H9 (cell line): ENCODE measurements at regions not wholly inside any gene's neighbourhood (a gene's known extent, or its start where the extent isn't known, plus 50 kb on each side); places are given as distances from the start of the nearest gene placed in this dataset.

Source experiments
- DNase-seq: peaks from one replicate; pipeline ENCODE4 v3.0.0-alpha.2; 2017
- H2AFZ ChIP-seq: one replicate; pipeline ENCODE4 v1.6.1; 2013; ENCODE audit warnings: mild to moderate bottlenecking, low read length, control low read depth, moderate library complexity
- H2AK5ac ChIP-seq: 2 replicates; pipeline ENCODE4 v1.6.1; 2013; ENCODE audit warnings: low read length, control low read depth, mixed read lengths; ENCODE audit not compliant: insufficient read length
- H2BK120ac ChIP-seq: one replicate; pipeline ENCODE4 v1.6.1; 2013; ENCODE audit warnings: low read depth, mild to moderate bottlenecking, low read length, control low read depth, inconsistent platforms; ENCODE audit not compliant: poor library complexity, severe bottlenecking
- H2BK12ac ChIP-seq: 2 replicates; pipeline ENCODE4 v1.6.1; 2013; ENCODE audit warnings: low read length, control low read depth, mixed read lengths, low read depth; ENCODE audit not compliant: insufficient read length
- H2BK15ac ChIP-seq: 2 replicates; pipeline ENCODE4 v1.6.1; 2013; ENCODE audit warnings: low read depth, low read length, control low read depth
- H2BK20ac ChIP-seq: one replicate; pipeline ENCODE4 v1.6.1; 2013; ENCODE audit warnings: low read depth, mild to moderate bottlenecking, low read length, control low read depth, inconsistent platforms; ENCODE audit not compliant: poor library complexity, severe bottlenecking
- H2BK5ac ChIP-seq: 2 replicates; pipeline ENCODE4 v1.6.1; 2013; ENCODE audit warnings: low read length, control low read depth, mixed read lengths; ENCODE audit not compliant: insufficient read length
- H3K14ac ChIP-seq: 2 replicates; pipeline ENCODE4 v1.6.1; 2013; ENCODE audit warnings: low read length, control low read depth; ENCODE audit not compliant: insufficient read depth
- H3K18ac ChIP-seq: 2 replicates; pipeline ENCODE4 v1.6.1; 2013; ENCODE audit warnings: low read depth, mild to moderate bottlenecking, mixed read lengths, low read length, control low read depth; ENCODE audit not compliant: insufficient read length
- H3K23ac ChIP-seq: 2 replicates; pipeline ENCODE4 v1.6.1; 2013; ENCODE audit warnings: low read length, control low read depth, mixed read lengths, low read depth; ENCODE audit not compliant: insufficient read length
- H3K23me2 ChIP-seq: 2 replicates; pipeline ENCODE4 v1.6.1; 2013; ENCODE audit warnings: low read depth, mild to moderate bottlenecking, mixed read lengths, low read length, control low read depth; ENCODE audit not compliant: insufficient read length, poor library complexity, severe bottlenecking
- H3K27ac ChIP-seq: 2 replicates; pipeline ENCODE4 v1.5.1; 2013; ENCODE audit warnings: low read length, control low read depth, mixed read lengths, low read depth; ENCODE audit not compliant: insufficient read length
- H3K27me3 ChIP-seq: 2 replicates; pipeline ENCODE4 v1.6.1; 2013; ENCODE audit warnings: low read length, control low read depth, inconsistent platforms; ENCODE audit not compliant: insufficient read depth
- H3K4ac ChIP-seq: 2 replicates; pipeline ENCODE4 v1.6.1; 2013; ENCODE audit warnings: low read depth, mild to moderate bottlenecking, control low read depth, inconsistent platforms, low read length, moderate library complexity
- H3K4me1 ChIP-seq: 2 replicates; pipeline ENCODE4 v1.6.1; 2013; ENCODE audit warnings: low read length, control low read depth, inconsistent platforms; ENCODE audit not compliant: insufficient read depth
- H3K4me2 ChIP-seq: 2 replicates; pipeline ENCODE4 v1.6.1; 2013; ENCODE audit warnings: low read length, control low read depth, mixed read lengths; ENCODE audit not compliant: insufficient read length, insufficient read depth
- H3K56ac ChIP-seq: 2 replicates; pipeline ENCODE4 v1.6.1; 2013; ENCODE audit warnings: low read depth, mild to moderate bottlenecking, mixed read lengths, low read length, control low read depth; ENCODE audit not compliant: insufficient read length
- H3K79me1 ChIP-seq: 2 replicates; pipeline ENCODE4 v1.6.1; 2013; ENCODE audit warnings: low read depth, mild to moderate bottlenecking, moderate library complexity, low read length, control low read depth, inconsistent platforms; ENCODE audit not compliant: insufficient read depth, poor library complexity, severe bottlenecking
- H3K79me2 ChIP-seq: 2 replicates; pipeline ENCODE4 v1.6.1; 2013; ENCODE audit warnings: low read length, control low read depth, inconsistent platforms; ENCODE audit not compliant: insufficient read depth
- H3K9ac ChIP-seq: 2 replicates; pipeline ENCODE4 v1.6.1; 2013; ENCODE audit warnings: low read length, control low read depth, mixed read lengths; ENCODE audit not compliant: insufficient read length; ENCODE audit errors: extremely low read depth
- H3K9me3 ChIP-seq: one replicate; pipeline ENCODE4 v1.6.1; 2013; ENCODE audit warnings: low read depth, low read length, inconsistent platforms; ENCODE audit not compliant: control insufficient read depth
- H3T11ph ChIP-seq: one replicate; pipeline ENCODE4 v1.6.1; 2013; ENCODE audit warnings: mild to moderate bottlenecking, low read length, control low read depth, inconsistent platforms
- H4K20me1 ChIP-seq: one replicate; pipeline ENCODE4 v1.6.1; 2013; ENCODE audit not compliant: control insufficient read depth, insufficient read length, insufficient read depth
- H4K5ac ChIP-seq: 2 replicates; pipeline ENCODE4 v1.6.1; 2013; ENCODE audit warnings: low read depth, mild to moderate bottlenecking, mixed read lengths, low read length, control low read depth; ENCODE audit not compliant: insufficient read length
- H4K8ac ChIP-seq: replicated peaks from 2 replicates; pipeline ENCODE4 v1.6.1; 2013; ENCODE audit warnings: low read length, control low read depth, mixed read lengths, low read depth; ENCODE audit not compliant: insufficient read length
- H4K91ac ChIP-seq: 2 replicates; pipeline ENCODE4 v1.6.1; 2013; ENCODE audit warnings: low read depth, mild to moderate bottlenecking, moderate library complexity, mixed read lengths, low read length, control low read depth; ENCODE audit not compliant: insufficient read length
- H3K27ac Mint-ChIP-seq, 3 experiments: 2 replicates in 2 of 3; 3 replicates in 1 of 3; pipeline ENCODE4 v1.8.0; 2020 to 2021; ENCODE audit warnings: mixed read lengths in 3 of 3, mild to moderate bottlenecking in 1 of 3, moderate library complexity in 1 of 3
- H3K27me3 Mint-ChIP-seq: 2 replicates; pipeline ENCODE4 v1.8.0; 2021; ENCODE audit warnings: low read depth, mild to moderate bottlenecking, moderate library complexity, mixed read lengths
- H3K36me3 Mint-ChIP-seq, 3 experiments: 2 replicates in 2 of 3; 3 replicates in 1 of 3; pipeline ENCODE4 v1.8.0; 2020 to 2021; ENCODE audit warnings: low read depth in 3 of 3, mixed read lengths in 3 of 3; ENCODE audit not compliant: insufficient read depth in 1 of 3
- H3K4me1 Mint-ChIP-seq, 2 experiments: 2 replicates each; pipeline ENCODE4 v1.8.0; 2020; ENCODE audit warnings: mixed read lengths in 2 of 2
- H3K4me3 Mint-ChIP-seq, 2 experiments: 2 replicates in 1 of 2; 3 replicates in 1 of 2; pipeline ENCODE4 v1.8.0; 2020 to 2021; ENCODE audit warnings: mild to moderate bottlenecking in 2 of 2, mixed read lengths in 2 of 2, moderate library complexity in 1 of 2
- H3K9me3 Mint-ChIP-seq, 2 experiments: 2 replicates in 1 of 2; 3 replicates in 1 of 2; pipeline ENCODE4 v1.8.0; 2020; ENCODE audit warnings: mild to moderate bottlenecking in 2 of 2, mixed read lengths in 2 of 2, moderate library complexity in 1 of 2
- CTCF ChIP-seq: fragments of 200-600 bp; sonication (generic); conservative IDR thresholded peaks from 3 replicates; pipeline ENCODE4 v1.8.0; 2021; ENCODE audit warnings: antibody characterized with exemption, mild to moderate bottlenecking
- WGBS: extraction: QIAGEN DNeasy Blood & Tissue Kit; methylation state at CpG from one replicate; pipeline ENCODE4 v1.1.7; 2013; ENCODE audit warnings: missing lambda C conversion rate, low lambda C conversion rate, mixed read lengths; ENCODE audit not compliant: insufficient read length; ENCODE audit errors: extremely low coverage; 5-methylcytosine and 5-hydroxymethylcytosine counted together

- no peak overlapping the region for H4K5ac ChIP-seq
- no peaks in the 10 kb centered on the region for H3K27me3 ChIP-seq
- no peak overlapping the region for H3K4me3 Mint-ChIP-seq
- H2AFZ ChIP-seq = peak overlapping the region; percentile 96
- H3K27ac Mint-ChIP-seq = peak overlapping the region in 2 of 3 experiments; percentile 2 to 49; a peak in 1 of 7 replicates
- no peak overlapping the region for H3K27ac ChIP-seq
- H2BK12ac ChIP-seq = no peak overlapping the region
- H3K4me1 ChIP-seq = peaks cover 16% of the 10 kb centered on the region
- H3K9me3 ChIP-seq = no peaks in the 10 kb centered on the region
- H2BK15ac ChIP-seq = no peak overlapping the region
- no peaks in the 10 kb centered on the region for H3K79me2 ChIP-seq
- no peak overlapping the region for H2BK20ac ChIP-seq
- H3K18ac ChIP-seq = no peak overlapping the region
- H4K8ac ChIP-seq = no peak overlapping the region
- H3K23me2 ChIP-seq = no peaks in the 10 kb centered on the region
- no peak for TF ChIP-seq CTCF
- H3K56ac ChIP-seq = no peak overlapping the region
- no peak overlapping the region for H2BK5ac ChIP-seq
- peaks cover 0 to 7% of the 10 kb centered on the region in 2 experiments; a peak in 3 of 5 replicates for H3K9me3 Mint-ChIP-seq
- no peak overlapping the region for H3K9ac ChIP-seq
- no CpG with 5 or more reads among the region's 3 CpGs for WGBS
- H3T11ph ChIP-seq = no peak overlapping the region
- H4K20me1 ChIP-seq = no peaks in the 10 kb centered on the region
- no peak overlapping the region for H4K91ac ChIP-seq
- no peak overlapping the region for H3K4me2 ChIP-seq
- H3K4ac ChIP-seq = no peak overlapping the region
- H3K27me3 Mint-ChIP-seq = no peaks in the 10 kb centered on the region
- H2AK5ac ChIP-seq = no peak overlapping the region
- DNase-seq = no peak
- H3K14ac ChIP-seq = no peak overlapping the region
- no peaks in the 10 kb centered on the region for H3K79me1 ChIP-seq
- no peaks in the 10 kb centered on the region; a peak in 1 of 7 replicates for H3K36me3 Mint-ChIP-seq
- peaks cover 15 to 22% of the 10 kb centered on the region in 2 experiments for H3K4me1 Mint-ChIP-seq
- no peak overlapping the region for H3K23ac ChIP-seq
- H2BK120ac ChIP-seq = no peak overlapping the region
Observed at GRCh38 chr11:13135385-13136271, 126.5 kb downstream of the RASSF10 start.
